ENCODE measurements at regions not wholly inside any gene's neighbourhood (a gene's known extent, or its start where the extent isn't known, plus 50 kb on each side); places are given as distances from the start of the nearest gene placed in this dataset.

DNA sequence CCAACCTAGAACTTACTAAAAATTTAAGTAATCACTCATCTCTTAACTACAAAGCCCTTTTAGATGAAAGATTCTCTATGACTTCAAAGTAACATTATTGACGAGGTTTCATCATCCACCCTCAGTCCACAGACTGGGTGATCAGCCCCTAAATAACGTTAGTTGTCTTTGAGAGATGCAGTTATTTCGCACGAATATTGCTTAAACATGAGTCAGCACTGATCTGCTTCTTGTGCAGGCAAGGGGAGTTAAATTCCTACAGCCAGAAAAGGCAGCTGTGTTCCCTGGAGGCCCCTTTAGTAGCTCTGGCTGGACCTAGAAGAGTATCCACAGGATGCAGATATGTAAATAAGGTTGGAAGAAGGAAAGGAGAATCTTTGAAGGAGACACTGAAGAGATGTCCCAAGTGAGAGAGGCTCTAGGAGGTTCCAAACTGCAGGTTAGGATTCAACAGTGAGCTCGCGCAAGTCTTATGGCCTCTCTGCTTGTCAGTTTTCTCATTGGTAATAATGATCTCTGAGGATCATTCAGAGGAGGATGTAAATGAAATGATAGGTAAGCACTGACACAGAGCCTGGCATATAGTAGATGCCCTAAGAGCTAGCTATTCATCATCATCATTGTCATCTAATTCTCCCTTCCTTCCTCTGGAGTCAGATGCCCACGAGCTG, 122.2 kb upstream of the MAN2A1 start:
- TF ChIP-seq, protein P1, sequence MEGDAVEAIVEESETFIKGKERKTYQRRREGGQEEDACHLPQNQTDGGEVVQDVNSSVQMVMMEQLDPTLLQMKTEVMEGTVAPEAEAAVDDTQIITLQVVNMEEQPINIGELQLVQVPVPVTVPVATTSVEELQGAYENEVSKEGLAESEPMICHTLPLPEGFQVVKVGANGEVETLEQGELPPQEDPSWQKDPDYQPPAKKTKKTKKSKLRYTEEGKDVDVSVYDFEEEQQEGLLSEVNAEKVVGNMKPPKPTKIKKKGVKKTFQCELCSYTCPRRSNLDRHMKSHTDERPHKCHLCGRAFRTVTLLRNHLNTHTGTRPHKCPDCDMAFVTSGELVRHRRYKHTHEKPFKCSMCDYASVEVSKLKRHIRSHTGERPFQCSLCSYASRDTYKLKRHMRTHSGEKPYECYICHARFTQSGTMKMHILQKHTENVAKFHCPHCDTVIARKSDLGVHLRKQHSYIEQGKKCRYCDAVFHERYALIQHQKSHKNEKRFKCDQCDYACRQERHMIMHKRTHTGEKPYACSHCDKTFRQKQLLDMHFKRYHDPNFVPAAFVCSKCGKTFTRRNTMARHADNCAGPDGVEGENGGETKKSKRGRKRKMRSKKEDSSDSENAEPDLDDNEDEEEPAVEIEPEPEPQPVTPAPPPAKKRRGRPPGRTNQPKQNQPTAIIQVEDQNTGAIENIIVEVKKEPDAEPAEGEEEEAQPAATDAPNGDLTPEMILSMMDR (IDR thresholded peaks at IDR 0.05), result no peak
- no peak for TF ChIP-seq POLR2AphosphoS5 (IDR thresholded peaks at IDR 0.05)
